Limb (tissue), 2 donors: ENCODE measurements at regions not wholly inside any gene's neighbourhood (a gene's known extent, or its start where the extent isn't known, plus 50 kb on each side); places are given as distances from the start of the nearest gene placed in this dataset.
"Not testable (repeated sequence)": the region's sequence is repeated elsewhere in the genome, so short reads cannot be mapped to it uniquely, and the experiment has no call there.

Experiments used
- DNase-seq, 2 donors: peaks; one replicate each; pipeline ENCODE4 v3.0.0-alpha.2; 2016; ENCODE audit errors: extremely low spot score in 2 of 2

DNA sequence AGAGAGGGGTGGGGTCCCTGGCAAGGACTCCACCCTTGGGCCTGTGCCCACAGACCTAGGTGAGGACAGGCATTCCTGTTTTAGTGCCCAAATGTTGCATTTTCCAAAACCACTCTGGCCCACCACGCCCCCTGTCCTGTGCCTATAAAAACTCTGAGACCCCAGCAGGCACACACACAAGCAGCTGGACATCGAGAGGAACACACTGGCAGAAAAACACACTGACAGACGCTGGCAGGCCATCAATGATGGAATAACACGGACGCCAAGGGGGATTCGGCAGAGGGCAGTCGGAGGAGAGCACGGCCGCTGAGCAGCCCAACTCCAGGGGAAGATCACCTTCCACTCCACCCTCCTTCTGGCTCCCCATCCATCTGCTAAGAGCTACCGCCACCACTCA, 386.9 kb upstream of the AUTS2 start:
- DNase-seq: no peak

DNA sequence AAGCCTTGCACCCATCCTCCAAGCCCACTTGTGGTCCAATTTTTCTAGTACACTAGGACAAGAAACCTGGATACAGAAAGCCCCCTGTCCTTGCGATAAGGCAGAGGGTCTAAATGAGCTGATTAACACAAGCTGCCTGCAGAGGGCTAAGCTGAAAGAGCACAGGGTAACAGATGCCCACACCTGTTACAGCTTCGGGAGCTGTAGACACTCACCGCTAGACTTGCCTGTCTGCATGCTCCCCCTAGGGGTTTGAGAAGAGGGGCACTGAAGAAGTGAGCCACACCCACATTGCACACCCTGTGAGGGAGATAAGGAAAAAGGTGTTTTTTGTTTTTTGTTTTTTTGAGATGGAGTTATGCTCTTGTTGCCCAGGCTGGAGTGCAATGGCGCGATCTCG, 386.5 kb upstream of the AUTS2 start:
- DNase-seq: no peak

DNA sequence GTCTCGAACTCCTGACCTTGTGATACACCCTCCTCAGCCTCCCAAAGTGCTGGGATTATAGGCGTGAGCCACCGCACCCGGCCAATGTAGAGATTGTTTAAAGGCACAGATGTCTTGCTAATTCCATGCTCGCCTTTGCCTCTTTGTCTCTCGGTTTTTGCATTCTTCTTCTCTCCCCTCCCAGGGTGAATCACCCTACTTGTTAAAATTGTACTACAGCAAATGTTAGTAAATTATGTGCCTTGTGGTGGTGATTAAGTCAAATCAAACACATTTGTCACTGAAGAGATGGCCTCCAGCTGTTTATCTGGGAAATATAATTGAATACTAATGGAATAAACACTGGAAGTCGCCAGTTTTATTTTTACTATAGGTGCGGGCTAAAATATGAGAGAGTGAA, 384.4 kb upstream of the AUTS2 start:
- no peak for DNase-seq

DNA sequence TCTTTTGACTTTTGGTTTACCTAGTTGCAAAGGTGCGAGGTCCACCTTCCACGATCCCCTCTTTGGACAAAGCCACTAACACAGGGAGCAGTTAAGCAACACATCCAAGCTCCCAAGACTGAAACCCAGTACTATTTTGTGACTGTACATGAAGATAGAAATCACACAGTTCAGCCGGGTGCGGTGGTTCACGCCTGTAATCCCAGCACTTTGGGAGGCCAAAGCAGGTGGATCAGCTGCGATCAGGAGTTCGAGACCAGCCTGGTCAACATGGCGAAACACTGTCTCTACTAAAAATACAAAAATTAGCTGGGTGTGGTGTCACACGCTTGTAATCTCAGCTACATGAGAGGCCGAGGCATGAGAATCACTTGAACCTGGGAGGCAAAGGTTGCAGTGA, 382.8 kb upstream of the AUTS2 start:
- DNase-seq: not testable (repeated sequence)

DNA sequence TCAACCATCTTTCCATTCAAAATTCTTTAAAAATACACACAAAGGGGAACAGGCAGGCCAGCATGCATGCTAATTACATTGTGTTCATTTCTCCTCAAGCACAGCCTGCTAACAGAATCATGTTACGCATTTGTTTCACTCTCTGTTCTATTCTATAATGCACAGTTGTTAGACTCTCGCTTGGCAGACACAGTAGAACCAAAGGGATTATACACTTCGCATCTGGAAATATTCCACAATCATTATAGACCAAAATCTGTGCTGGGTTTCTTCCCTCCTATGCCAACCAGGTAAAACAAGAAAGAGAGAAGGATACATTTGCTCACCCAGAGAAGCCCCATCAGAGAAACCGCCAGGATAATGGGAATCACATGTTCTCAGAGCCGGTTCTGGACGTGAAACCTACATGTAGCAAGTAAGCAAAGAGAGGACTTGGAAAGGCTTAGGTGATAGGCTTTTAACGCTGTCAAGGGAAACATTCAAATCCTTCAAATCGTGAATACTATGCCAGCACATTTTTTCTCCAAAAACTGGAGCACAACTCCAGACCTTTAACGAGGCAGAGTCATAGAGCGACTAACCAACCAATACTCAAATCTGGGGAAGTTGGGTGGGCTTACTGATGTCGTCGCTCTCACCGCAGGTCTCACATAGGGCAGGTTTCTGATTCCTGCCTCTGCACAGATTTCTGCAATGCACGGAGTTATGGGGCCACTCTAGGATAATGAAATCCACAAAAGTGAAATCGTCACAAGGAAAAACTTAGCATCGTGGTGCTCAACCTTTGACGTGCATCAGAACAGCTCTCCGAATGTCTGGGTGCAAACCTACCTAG, 380.5 kb upstream of the AUTS2 start:
- peak; percentile 54 to 75 for DNase-seq

DNA sequence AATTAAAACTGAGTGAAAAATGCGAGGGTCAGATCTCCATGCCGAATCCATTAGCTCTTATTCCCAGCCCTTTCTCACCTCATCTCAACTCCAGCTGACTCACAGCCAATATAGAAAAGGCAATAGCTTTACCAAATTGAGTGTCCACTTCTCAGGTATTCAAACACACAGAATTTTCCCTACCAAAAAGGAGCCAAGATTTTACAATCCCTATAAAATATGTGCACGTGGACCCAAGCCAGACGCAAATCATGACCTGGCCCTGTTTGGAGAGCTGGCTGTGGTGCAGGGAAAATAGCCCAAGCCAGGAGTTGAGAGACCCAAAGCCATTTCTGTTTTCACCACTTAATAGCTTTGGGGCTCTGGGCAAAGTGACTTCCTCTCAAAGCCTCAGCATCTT, 379.7 kb upstream of the AUTS2 start:
- DNase-seq: peak; percentile 43 to 46

DNA sequence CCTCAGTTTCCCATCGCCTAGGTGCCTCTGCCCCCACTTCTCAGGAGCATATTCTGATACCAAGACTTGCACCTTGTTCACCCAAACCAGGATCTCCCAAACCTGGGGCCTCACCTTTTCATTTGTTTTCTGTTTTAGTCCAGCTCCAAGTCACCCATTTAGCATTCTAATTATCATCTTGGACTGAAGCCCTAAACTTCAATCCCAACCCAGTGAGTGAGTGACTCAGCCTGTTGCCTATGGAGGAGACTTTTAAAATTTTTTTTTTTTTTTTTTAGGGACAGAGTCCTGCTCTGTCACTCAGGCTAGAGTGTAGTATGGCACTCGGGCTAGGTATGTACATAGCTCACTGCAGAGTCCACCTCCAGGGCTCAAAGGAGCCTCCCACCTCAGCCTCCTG, 378.9 kb upstream of the AUTS2 start:
- no peak for DNase-seq

DNA sequence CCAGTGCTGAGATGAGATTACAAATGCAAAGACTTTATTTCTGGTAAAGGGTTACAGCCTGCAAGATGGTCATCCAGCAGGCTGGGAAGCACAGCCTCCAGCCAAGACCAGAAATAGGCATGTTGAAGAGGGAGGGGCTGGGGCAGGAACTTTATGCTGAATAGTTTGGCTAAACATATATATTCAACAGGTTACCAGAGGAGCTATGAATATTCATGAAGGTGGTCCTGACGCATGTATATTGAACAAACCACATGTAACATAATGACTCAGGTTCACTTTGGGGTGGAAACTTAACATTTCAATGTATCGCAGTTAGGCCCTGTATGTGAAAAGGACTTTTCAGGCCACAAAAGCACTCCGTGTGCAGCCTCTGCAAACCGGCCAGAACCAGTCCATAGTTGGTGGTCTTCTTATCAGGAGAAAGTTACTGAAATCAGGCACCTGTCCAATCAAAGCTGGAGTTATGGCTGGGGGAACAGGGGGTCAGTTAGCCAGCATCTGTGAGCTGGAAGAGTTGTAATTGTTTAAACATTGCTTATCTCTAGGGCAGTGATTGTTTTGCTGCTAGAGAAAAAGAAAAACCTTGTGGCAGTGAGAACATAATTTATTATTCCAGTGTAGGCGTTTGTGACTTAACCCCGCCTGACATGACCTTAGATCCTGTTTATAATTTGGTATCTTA, 372.9 kb upstream of the AUTS2 start:
- DNase-seq: no peak

DNA sequence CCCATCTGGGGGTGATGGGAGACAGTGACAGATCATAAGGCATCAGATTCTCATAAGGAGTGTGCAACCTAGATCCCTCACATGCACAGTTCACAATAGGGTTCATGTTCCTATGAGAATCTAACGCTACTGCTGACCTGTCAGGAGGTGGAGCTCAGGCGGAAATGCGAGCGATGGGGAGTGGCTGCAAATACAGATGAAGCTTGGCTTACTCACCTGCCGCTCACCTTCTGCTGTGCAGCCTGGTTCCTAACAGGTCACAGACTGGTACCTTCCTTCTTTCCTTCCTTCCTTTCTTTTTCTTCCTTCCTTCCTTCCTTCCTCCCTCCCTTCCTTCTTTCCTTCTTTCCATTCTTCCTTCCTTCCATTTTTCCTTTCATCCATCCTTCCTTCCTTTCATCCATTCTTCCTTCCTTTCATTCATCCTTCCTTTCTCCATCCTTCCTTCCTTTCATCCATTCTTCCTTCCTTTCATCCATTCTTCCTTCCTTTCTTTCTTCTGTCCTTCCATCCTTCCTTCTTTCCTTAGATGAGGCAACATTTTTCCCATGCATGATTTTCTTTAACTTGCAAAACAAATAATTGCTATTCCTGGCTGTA, 370.0 kb upstream of the AUTS2 start:
- DNase-seq: no peak

DNA sequence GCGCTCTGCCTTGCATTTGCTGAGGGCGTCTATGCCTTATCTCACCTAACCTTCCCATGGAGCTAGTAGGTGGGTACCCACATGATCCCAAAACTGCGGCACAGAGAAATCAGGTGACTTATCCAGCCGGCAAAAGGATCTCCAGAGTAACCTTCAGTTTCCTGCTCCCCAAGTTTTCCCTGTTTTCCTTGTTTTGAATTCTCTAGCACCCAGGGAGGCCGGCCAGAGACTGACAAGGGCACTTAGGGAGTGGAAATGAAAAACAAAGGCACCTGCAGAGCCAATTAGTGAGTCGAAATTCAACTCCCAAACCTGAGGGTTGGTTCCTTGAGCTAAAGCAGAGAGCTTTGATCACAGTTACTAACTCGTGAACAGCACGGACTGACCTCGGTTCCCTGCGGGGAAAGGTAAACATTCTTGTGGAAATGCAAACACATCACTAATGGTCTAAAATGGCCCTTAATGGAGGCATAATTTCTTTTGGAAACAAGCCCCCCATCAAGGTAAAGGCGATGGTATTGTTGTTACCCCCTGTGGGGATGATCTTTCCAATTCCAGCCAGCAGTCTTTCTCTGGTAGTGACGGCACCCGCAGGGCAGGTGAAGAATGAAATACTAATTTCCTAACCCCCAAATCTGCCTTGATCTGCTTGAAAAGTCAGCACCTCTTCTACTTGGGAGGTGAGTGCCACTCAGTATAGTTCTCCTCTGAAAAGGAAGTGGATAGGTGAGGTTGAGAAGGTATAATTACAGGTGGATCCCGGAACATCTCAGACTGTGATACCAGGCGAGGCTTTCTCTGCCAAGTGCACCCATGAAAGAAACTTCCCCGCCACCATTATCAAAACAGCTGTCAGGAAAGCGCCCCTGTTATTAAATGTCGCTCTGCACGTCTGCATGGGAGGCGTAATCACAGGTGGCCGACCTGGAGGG, 365.6 kb upstream of the AUTS2 start:
- DNase-seq: no peak

DNA sequence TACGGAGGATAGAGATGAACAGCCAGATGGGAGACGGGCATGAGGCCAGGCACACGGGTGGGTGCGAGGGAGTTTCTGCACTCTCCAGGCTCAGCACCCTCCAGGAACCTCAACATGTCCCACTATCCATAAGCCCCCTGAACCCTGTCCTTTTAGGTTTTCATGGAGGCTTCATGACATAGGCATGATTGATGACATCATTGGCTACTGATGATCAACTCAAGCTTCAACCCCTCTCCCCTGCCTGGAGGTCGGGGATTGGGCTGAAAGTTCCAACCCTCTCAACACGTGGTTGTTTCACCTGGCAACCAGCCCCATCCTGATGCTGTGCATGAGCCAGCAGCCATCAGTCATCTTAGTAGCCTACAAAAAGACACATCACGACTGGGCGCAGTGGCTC, 360.7 kb upstream of the AUTS2 start:
- no peak for DNase-seq

DNA sequence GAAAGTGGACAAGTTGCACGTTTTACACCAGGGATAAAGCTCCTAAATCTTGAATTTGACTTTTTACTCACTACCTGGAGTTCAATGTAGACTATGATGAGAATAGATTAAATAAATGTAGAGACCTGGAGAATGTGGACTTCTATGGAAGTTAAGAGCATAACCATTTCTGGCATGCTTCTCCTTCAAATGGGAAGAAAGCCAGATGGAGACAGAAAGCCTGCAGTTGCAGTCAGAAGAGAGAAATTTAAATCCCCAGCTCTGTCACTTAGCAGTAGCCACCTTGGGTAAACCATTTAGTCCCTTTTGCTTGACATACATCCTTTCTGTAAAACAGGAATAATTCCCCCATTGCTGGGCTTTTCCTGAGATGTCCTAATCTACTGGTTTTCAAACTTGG, 355.3 kb upstream of the AUTS2 start:
- no peak for DNase-seq

DNA sequence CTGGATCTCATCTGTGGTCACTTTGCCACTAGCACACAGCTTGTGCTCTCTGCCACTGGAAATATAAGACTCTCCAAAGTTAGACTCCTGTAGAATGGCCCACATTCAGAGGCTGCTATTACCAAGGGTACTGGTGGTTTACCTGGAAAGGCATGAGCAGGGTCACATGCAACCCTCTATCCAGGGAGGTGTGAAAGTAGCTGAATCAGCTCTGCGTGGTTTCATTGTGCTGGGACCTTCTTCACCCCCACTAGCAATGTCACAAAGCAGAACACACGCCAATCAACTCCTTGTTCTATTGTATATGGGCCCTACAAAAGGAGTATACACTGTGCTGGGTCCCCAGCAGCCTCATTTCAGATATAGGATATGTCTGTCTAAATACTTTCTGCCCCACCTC, 353.6 kb upstream of the AUTS2 start:
- DNase-seq: no peak

DNA sequence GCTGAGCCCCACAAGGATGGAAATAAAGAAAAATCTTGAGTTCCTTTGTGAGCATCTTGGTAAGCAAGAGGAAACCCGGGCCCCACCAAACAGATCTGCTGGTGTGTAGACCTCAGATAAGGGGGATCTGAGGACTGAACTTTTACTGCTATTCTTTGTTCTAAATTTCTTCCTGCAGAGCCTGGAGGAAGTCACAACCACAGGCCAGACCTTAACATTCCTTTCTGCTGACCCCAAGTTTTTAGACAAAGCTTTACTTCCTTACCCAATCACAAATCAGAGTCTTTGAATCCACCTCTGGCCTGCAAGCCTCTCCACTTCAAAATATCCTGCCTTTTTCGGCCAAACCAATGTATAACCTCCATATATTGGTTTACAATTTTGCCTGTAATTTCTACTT, 352.6 kb upstream of the AUTS2 start:
- no peak for DNase-seq

DNA sequence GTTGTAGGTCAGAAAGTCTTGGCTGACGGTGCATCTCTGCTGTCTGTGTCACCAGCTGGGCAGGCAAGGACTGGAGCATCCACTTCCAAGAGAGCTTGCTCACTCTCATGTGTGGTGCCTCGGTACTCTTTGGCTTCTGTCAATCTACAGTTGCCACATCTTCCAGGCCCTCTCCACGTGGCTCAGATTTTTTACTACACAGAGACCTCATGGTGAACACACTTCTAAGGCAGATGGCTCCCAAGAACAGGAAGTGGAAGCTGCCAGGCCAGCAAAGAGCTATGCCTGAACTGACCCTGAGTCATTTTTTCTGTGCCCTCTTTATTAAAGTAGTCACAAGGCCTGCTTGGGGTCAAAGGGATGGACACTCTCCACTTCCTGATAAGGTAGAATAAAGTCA, 351.5 kb upstream of the AUTS2 start:
- no peak for DNase-seq

DNA sequence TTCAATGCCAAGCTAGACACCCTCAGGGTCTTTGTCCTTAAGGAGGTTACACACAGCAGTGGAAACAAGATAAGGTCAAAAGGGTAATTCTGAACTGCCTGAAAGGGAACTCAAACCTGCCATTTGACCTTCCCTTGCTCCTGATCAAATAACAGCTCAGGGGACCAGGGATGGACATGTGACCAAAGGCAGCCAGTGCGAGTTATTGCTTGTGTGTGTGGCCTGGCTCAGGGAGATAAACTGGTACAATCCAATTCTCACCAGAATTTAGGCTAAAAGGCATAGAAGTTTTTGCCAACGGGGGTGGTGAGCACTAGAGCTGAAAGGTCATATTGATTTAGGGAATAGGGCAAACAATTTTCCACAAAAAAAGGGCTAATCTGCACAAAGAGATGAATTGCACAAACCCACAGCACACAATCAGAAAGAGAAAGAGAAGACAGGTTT, 349.9 kb upstream of the AUTS2 start:
- DNase-seq: not testable (repeated sequence)

DNA sequence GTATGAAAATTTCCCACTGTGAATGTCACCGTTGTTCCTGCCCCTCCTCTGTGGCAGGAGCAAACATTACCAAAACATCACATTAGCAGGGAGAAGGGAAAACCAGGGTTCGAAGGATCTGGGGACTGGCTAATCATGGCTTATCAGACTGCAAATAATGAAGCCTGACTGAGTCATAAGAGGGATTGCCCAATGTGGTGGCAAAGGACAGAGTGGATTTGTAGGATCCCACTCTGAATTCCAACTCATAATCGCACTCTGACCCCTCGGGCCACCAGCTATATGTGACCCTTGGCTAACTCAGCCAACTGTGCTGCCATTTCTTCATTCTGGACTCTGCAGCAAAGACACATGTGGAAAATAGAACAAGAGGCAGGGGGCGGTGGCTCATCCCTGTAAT, 347.3 kb upstream of the AUTS2 start:
- DNase-seq: no peak

DNA sequence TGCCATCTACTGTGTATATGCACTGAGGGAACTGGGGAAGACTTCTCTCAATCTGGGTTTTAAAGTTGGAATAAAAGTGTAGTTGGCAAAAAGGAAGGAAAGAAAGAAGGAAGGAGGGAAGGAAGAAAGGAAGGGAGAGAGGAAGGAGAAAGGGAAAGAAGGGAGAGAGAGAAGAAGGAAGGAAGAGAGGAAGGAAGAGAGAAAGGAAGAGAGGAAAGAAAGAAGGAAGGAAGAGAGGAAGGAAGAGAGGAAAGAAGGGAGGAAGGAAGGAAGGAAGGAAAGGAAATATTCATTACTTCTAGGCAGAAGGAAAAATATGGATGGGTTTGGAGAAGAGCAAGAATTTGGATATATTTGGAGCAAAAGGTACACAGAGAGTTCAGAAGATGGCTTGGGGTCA, 343.6 kb upstream of the AUTS2 start:
- DNase-seq: no peak

DNA sequence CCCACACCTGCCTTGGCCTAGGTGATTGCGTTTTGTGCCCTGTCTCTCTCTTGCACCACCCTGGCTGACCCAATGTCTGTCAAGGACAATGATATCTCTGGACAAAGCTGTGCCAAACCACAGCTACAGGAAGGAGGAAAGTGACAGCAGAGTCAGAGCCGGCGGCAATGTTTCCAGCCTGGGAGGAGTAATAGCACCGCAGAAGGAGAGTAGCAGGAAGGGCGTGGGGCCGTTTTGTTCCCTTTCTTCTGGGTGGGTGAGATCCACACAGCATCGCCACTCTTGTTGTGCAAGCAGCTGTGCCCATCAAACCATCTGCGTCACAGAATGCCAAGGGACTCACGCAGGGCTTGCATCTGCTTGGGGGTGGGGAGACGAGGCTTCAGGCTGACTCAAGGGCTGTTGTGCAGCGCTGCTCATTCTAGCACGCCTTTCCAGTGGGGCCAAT, 341.6 kb upstream of the AUTS2 start:
- peak; percentile 21 to 55 for DNase-seq

DNA sequence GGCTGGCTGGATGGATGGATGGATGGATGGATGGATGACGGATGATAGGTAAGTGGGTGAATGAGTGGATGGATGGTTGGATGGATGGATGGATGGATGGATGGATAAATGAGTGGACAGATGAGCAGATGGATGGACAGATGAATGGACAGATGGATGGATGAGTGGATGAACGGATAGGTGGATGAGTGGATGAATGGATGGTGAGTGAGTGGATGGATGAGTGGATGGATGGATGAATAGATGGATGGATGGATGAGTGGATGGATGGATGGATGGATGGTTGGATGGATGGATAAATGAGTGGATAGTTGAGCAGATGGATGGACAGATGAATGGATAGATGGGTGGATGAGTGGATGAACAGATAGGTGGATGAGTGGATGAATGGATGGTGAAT, 340.7 kb upstream of the AUTS2 start:
- no peak for DNase-seq

DNA sequence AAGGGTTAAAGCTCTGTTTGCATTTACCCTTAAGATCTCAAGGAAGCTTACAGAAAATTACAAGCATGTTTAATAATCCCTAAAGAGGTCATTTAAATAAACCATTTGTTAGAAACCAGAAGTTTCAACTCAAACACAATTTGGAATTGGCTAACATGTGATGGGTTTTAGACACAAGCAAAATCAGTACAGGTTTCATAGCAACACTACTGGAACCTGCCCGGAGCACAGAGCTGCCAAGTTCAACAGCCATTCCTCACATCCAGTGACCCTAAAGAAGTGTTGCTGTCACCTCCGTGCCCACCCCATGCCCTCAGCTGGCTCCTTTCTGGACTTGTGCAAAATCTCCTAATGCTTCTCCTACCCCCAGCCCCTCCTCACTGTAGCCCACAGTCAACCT, 338.8 kb upstream of the AUTS2 start:
- DNase-seq: no peak

DNA sequence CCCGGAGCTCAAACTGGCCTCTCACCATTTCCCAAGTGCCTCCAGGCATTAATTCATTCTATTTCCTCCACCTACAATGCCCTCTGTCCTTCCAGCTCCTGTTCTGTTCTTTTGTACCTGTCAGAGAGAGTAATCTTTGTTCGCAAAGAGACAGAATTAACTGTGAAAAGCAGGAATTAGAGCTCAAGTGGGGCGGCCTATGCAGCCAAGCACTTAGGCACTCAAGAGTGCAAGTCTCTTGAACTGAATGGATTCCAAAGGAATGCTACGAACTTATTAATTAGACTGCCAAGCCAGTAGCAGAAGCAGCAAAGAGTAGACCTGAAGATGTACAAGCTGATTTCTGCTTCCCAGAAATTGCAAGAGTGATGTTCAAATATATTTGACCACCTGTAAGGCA, 338.3 kb upstream of the AUTS2 start:
- no peak for DNase-seq
